ENCODE measurements at regions not wholly inside any gene's neighbourhood (a gene's known extent, or its start where the extent isn't known, plus 50 kb on each side); places are given as distances from the start of the nearest gene placed in this dataset.
"Not testable (repeated sequence)": the region's sequence is repeated elsewhere in the genome, so short reads cannot be mapped to it uniquely, and the experiment has no call there.

GRCh38 chr14:82636426-82636825 is 1102.8 kb upstream of the SEL1L start:
- DNase-seq, result no peak

- no peak for DNase-seq
Measured at GRCh38 chr14:82641050-82641540, 1107.4 kb upstream of the SEL1L start.

- no peak for DNase-seq
Measured at GRCh38 chr14:82642425-82642824, 1108.8 kb upstream of the SEL1L start.

DNA sequence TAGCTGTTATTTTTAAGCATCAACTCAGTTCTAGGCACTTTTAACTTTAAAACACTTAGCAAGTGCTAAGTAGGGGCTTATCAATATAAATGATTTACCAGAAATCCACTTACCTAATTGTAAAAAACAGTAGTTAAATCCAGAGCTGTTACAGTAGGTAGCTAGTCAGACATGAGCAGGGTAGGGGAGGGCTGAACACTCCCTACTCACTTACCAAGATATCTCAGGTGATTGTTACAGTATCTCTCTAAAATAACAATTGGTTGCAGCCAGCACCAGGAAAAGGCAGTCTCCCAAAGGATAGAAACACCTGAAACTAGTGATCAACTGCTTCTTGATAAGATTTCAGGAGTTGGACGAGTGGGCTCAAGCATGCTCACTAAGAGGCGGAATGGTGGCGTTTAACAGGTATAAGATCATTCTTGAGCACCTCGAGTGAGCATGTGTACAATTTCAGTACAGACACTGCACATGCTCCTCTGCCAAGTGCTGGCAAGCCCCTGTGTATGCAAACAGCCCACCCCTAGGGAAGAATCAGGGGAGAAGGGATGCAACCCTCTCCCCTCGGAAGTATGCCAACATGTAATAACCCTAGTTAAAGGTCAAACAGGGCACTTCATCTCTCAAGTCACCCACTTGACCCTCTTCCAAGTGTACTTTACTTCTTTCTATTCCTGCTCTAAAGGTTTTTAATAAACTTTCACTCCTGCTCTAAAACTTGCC is 1113.6 kb upstream of the SEL1L start:
- no peak for DNase-seq

DNA sequence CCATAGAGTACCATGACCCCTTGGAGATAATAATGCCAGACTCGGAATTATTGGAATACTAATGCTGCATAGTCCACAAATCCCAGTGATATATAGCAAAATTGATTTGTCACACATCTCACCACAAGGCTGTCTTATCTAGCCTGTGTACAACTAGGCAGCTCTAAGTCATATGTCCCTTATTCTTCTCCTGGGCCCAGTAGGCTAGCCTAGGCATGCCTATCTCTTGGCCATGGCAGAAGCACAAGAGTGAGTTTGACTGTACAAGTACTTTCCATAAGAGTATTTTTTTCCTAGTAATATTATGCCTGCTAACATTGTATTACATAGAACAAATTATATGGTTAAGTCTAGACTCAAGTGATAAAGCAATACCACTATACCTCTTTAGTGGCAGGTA is 1122.1 kb upstream of the SEL1L start:
- no peak for DNase-seq

GRCh38 chr14:82657186-82657675 is 1123.6 kb upstream of the SEL1L start:
- no peak for DNase-seq

GRCh38 chr14:82661258-82661657 is 1127.6 kb upstream of the SEL1L start:
- DNase-seq, result no peak

DNA sequence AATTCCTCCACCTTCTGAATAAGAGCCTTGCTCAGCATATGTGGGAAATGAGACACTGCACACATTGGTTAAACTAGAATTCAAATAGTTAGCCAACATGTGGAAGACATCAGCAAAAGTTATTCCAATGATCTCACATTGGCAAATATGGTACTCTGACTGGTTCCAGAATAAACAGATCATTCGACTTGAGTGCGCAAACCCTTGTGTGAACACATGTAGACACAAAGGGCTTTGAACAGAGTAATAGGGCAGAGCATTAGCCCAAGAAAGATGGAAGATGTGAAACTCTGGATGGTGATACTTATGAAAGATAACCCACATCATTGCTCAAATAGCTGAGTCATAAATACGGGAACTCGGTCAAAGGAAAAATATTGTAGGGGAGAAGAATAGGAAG is 1133.4 kb upstream of the SEL1L start:
- no peak for DNase-seq

DNA sequence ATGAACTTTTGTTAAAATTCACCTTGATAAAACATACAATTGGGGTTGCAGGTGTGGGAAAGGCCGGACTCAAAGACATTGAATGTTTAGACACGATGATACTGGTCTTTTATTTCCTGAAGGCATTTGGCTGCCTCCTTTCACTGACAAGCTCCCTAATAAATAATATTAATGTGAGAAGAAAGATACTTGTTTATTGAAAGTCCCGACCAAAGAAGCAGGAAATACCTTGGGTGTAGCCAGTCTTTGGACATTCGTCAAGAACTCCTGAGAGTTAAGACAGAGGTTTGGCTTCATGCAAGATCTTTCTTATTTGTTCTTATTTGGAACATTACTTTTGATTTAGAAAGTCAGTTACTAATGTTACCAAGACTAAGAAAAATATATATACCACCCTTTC is 1133.8 kb upstream of the SEL1L start:
- no peak for DNase-seq

GRCh38 chr14:82676403-82676802 is 1142.8 kb upstream of the SEL1L start:
- DNase-seq, result no peak

DNA sequence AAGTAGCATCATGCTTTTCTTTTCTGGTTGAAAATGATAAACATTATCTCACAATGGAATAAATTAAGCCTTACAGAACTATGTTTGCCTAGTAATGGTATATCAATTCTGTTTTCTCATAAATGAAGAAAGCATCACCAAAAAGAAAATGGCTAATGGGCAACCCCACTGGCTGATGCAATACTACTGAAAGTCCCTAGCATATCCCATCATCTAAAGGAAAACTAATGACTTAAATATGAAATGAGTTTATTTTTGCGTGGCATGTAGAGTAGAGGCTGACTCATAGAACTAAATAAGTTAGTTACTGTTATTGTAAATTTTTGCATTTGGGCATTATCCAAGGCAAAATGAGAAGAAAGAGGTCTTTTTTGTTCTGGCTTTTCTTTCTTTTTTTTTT is 1156.3 kb upstream of the SEL1L start:
- DNase-seq, result no peak

DNA sequence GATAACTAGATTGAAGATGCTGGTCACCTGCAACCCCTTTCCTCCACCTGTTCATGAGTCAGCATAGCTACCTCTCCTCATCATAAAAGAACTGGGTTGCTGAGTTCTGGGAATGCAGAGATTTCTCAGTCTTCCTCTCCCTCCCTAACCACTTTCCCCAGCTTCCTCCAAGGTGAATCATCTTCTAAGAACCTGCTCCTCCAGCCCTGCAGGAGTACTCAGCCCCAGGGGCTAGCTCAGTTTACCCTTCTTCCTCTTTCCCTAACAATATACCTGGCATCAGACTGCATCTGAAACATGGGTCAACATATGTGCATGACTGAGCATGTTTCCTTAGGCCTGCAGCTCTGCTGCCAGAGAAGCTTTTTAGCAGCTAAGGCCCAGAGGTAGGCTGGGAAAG is 1157.5 kb upstream of the SEL1L start:
- DNase-seq, result not testable (repeated sequence)

GRCh38 chr14:82694820-82695219 is 1161.2 kb upstream of the SEL1L start:
- no peak for DNase-seq

- no peak for DNase-seq
Measured at GRCh38 chr14:82704218-82704617, 1170.6 kb upstream of the SEL1L start.

GRCh38 chr14:82710267-82710841 is 1176.7 kb upstream of the SEL1L start:
- no peak for DNase-seq

- no peak for DNase-seq
Measured at GRCh38 chr14:82719617-82720016, 1186.0 kb upstream of the SEL1L start.

DNA sequence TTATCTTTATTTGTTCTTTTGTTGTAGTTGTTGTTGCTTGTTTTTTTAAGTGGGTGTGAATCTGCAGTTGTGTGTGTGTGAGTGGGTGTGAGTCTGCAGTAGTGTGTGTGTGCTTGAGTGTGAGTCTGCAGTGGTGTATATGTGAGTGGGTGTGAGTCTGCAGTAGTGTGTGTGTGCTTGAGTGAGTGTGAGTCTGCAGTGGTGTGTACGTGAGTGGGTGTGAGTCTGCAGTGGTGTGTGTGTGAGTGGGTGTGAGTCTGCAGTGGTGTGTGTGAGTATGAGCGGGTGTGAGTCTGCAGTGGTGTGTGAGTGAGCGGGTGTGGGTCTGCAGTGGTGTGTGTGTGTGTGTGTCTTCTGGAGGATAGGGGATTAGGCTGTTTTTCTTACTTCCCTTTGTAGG is 1186.8 kb upstream of the SEL1L start:
- no peak for DNase-seq

GRCh38 chr14:82720946-82721345 is 1187.3 kb upstream of the SEL1L start:
- no peak for DNase-seq

GRCh38 chr14:82724316-82724715 is 1190.7 kb upstream of the SEL1L start:
- no peak for DNase-seq

DNA sequence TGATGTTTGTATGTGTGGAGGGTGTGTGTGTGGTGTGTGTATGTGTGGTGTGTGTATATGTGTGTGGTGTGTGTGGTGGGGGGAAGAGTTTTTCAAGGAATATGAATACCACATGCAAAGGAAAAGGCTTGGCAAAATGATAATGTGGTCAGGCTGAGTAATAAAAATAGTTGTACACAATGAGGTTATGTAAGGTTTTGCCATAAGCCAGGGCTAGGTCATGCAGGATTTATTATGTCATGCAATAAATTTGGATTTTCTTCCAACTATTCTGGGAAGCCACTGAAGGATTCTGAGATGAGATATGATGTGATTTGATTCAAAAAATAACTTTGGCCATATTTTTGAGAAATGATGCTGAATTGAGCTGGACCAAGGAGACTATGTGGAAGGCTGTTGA is 1191.6 kb upstream of the SEL1L start:
- no peak for DNase-seq

- no peak for DNase-seq
Measured at GRCh38 chr14:82731526-82731925, 1197.9 kb upstream of the SEL1L start.

DNA sequence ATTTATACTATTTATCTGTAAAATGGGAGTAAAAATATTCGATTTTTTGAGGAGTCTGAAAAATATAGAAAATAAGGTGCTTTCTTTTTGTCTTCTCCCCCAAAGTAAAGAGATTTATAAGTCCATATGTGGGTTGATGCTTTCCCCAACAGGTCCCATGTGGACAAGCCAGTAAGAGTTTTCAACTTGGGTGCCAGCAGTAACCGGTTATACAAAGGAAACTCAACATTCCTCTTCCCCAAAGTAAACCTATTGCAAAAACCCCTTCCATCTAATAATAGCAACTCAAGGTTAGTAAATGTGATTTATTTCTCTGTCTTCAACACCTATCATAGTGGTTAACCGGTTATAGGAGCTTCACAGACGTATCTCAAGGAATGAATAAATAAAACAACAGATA is 1206.9 kb upstream of the SEL1L start:
- no peak for DNase-seq

GRCh38 chr14:82755476-82755875 is 1221.8 kb upstream of the SEL1L start:
- DNase-seq, result no peak

DNA sequence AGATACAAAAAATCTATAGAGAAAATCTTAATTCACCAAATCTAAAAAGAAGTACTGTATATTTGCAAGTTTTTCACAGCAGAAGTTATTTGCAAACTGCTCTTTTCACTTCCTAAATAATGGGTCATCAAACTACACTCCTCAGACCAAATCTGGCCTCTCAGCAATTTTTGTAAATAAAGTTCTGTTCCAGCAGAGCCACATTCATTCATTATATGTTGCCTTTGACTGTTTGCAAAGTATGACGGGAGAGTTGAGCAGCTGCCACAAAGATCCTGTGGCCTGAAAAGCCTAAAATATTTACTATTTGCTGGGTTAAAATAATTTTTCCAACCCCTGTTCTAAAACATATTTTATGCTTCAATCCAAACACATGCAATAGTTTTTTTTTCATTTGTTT is 1222.3 kb upstream of the SEL1L start:
- DNase-seq, result no peak

- DNase-seq, result no peak
Measured at GRCh38 chr14:82757776-82758175, 1224.1 kb upstream of the SEL1L start.
